Activated CD4-positive, alpha-beta memory T cell treated with anti-CD3 and anti-CD28 coated beads, Interleukin-2, amount 10 ng/mL, durations not matched to agents 7 days and 5 days (primary cell): ENCODE measurements at regions not wholly inside any gene's neighbourhood (a gene's known extent, or its start where the extent isn't known, plus 50 kb on each side); places are given as distances from the start of the nearest gene placed in this dataset.

Source experiments
- CTCF ChIA-PET: fragments of 350-600 bp; sonication (Branson Sonifier 250); formaldehyde crosslinking; loops from one replicate; lab custom pipeline; 2021; ENCODE audit warnings: antibody characterized with exemption, inconsistent platforms; lab: Charles Lee
- POLR2A ChIA-PET: fragments of 350-600 bp; sonication (Branson Sonifier 250); formaldehyde crosslinking; loops from one replicate; lab custom pipeline; 2021; ENCODE audit warnings: antibody characterized with exemption; lab: Charles Lee
- DNase-seq: peaks from one replicate; pipeline ENCODE4 v3.0.0-alpha.2; 2020
- H3K27ac Mint-ChIP-seq: one replicate; pipeline ENCODE4 v1.8.0; 2021; ENCODE audit warnings: mild to moderate bottlenecking, mixed read lengths
- H3K27me3 Mint-ChIP-seq: one replicate; pipeline ENCODE4 v1.8.0; 2021; ENCODE audit warnings: mixed read lengths
- H3K36me3 Mint-ChIP-seq: one replicate; pipeline ENCODE4 v1.8.0; 2021; ENCODE audit warnings: low read depth, mixed read lengths
- H3K4me1 Mint-ChIP-seq: one replicate; pipeline ENCODE4 v1.8.0; 2021; ENCODE audit warnings: mixed read lengths
- H3K4me3 Mint-ChIP-seq: one replicate; pipeline ENCODE4 v1.8.0; 2021; ENCODE audit warnings: mild to moderate bottlenecking, mixed read lengths
- H3K9me3 Mint-ChIP-seq: one replicate; pipeline ENCODE4 v1.8.0; 2021; ENCODE audit warnings: mixed read lengths

DNA sequence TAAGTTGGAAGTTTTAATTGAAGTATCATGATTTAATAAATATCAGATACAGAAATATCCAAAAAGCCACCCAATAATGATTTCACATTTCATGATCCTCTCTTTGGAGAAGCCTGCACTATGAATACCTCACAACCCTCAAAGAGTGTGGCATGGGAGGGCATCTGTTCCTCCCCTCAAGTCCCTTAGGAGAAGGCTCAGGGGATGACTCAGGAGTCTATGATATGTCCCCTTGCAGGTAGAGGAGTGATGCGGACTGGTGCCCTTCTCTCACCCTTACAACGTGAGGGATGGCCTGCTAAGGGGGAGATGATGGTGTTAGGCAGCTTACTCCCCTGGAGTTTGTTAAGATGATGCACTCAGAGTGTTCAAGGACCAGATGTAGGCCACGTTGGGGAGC lies 303.3 kb upstream of the DUSP10 start:
- no peak for DNase-seq
- Mint-ChIP-seq H3K36me3 (no peaks in the 10 kb centered on the region), H3K27me3 (no peaks in the 10 kb centered on the region), H3K9me3 (no peaks in the 10 kb centered on the region), H3K4me1 (peaks cover 4% of the 10 kb centered on the region), H3K4me3 (no peak overlapping the region), H3K27ac (no peak overlapping the region)
- ChIA-PET CTCF (no interaction called here), POLR2A (no interaction called here)

- H3K9me3 Mint-ChIP-seq = no peaks in the 10 kb centered on the region
- H3K4me1 Mint-ChIP-seq = peaks cover 4% of the 10 kb centered on the region
- no peaks in the 10 kb centered on the region for H3K27me3 Mint-ChIP-seq
- no peak overlapping the region for H3K27ac Mint-ChIP-seq
- DNase-seq = no peak
- H3K4me3 Mint-ChIP-seq = no peak overlapping the region
- no peaks in the 10 kb centered on the region for H3K36me3 Mint-ChIP-seq
- POLR2A ChIA-PET = no interaction called here
- CTCF ChIA-PET = no interaction called here
Observed at GRCh38 chr1:222043444-222044292, 301.8 kb upstream of the DUSP10 start.

GRCh38 chr1:222042120-222042519 lies 300.2 kb upstream of the DUSP10 start:
- Mint-ChIP-seq H3K36me3 (no peaks in the 10 kb centered on the region), H3K27ac (no peak overlapping the region), H3K9me3 (no peaks in the 10 kb centered on the region), H3K27me3 (no peaks in the 10 kb centered on the region), H3K4me1 (no peaks in the 10 kb centered on the region), H3K4me3 (no peak overlapping the region)
- POLR2A ChIA-PET = no interaction called here
- CTCF ChIA-PET = no interaction called here
- no peak for DNase-seq

GRCh38 chr1:222040955-222041354 lies 299.1 kb upstream of the DUSP10 start:
- no peak for DNase-seq
- H3K4me1 Mint-ChIP-seq = no peaks in the 10 kb centered on the region
- POLR2A ChIA-PET = no interaction called here
- no peak overlapping the region for H3K27ac Mint-ChIP-seq
- H3K4me3 Mint-ChIP-seq = no peak overlapping the region
- peaks cover 3% of the 10 kb centered on the region for H3K27me3 Mint-ChIP-seq
- CTCF ChIA-PET = no interaction called here
- no peaks in the 10 kb centered on the region for H3K36me3 Mint-ChIP-seq
- no peaks in the 10 kb centered on the region for H3K9me3 Mint-ChIP-seq

GRCh38 chr1:222040121-222040805 lies 298.4 kb upstream of the DUSP10 start:
- Mint-ChIP-seq H3K27ac (no peak overlapping the region), H3K9me3 (no peaks in the 10 kb centered on the region), H3K36me3 (no peaks in the 10 kb centered on the region), H3K4me1 (no peaks in the 10 kb centered on the region), H3K4me3 (no peak overlapping the region), H3K27me3 (peaks cover 3% of the 10 kb centered on the region)
- ChIA-PET CTCF (no interaction called here), POLR2A (no interaction called here)
- no peak for DNase-seq

- Mint-ChIP-seq H3K36me3 (no peaks in the 10 kb centered on the region), H3K27me3 (peaks cover 3% of the 10 kb centered on the region), H3K27ac (no peak overlapping the region), H3K4me3 (no peak overlapping the region), H3K4me1 (no peaks in the 10 kb centered on the region), H3K9me3 (no peaks in the 10 kb centered on the region)
- ChIA-PET CTCF (no interaction called here), POLR2A (no interaction called here)
- no peak for DNase-seq
Observed at GRCh38 chr1:222038971-222039370, 297.1 kb upstream of the DUSP10 start.

GRCh38 chr1:222037720-222038119 lies 295.8 kb upstream of the DUSP10 start:
- Mint-ChIP-seq H3K4me1 (no peaks in the 10 kb centered on the region), H3K4me3 (no peak overlapping the region)

DNA sequence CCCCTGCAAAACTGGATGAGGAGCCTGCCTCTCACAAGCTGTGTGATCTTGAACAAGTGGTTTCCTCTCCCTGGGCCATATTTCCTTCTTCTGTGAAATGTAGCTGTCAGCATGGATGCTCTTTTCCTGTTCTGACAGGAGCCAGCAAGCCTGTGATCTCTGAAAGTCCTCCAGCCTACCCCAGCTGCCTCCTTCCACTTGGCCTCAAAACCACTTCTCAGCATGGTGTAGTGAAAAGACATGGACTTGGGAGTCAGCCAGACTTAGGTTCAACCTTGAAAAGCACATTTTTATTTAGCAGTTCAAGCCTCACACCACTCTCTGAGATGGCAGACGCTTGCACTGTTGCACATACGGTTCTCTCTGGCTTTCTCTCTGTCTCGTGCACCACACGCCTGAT lies 292.9 kb upstream of the DUSP10 start:
- H3K4me3 Mint-ChIP-seq = no peak overlapping the region
- POLR2A ChIA-PET = no interaction called here
- no peak overlapping the region for H3K27ac Mint-ChIP-seq
- peaks cover 3% of the 10 kb centered on the region for H3K27me3 Mint-ChIP-seq
- CTCF ChIA-PET = no interaction called here
- DNase-seq = no peak
- H3K4me1 Mint-ChIP-seq = no peaks in the 10 kb centered on the region
- H3K36me3 Mint-ChIP-seq = no peaks in the 10 kb centered on the region
- H3K9me3 Mint-ChIP-seq = no peaks in the 10 kb centered on the region

More at GRCh38 chr1:222037720-222038119, 295.8 kb upstream of the DUSP10 start:
- DNase-seq = no peak
- Mint-ChIP-seq H3K9me3 (no peaks in the 10 kb centered on the region), H3K36me3 (no peaks in the 10 kb centered on the region), H3K27ac (no peak overlapping the region), H3K27me3 (peaks cover 3% of the 10 kb centered on the region)
- ChIA-PET POLR2A (no interaction called here), CTCF (no interaction called here)

DNA sequence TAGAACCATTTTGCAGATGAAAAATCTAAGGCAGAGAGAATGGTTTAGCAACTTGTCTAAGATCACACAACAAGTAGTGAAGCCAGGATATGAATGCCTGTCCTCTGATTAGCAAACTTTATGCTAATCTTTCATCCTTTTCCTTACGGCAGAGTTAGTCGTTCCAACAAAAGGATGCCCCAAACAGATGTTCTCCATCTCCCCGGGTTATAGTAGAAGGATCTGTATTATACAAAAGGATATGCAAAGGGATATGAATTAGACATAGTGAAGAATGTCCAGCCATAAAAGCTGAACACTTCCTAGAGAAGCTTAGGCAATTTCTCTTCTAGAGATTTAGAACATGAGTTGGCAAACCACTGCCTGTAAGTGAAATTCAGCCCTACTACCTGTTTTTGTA lies 291.6 kb upstream of the DUSP10 start:
- no peak for DNase-seq
- H3K9me3 Mint-ChIP-seq = no peaks in the 10 kb centered on the region
- ChIA-PET POLR2A (no interaction called here), CTCF (no interaction called here)
- H3K27me3 Mint-ChIP-seq = peaks cover 3% of the 10 kb centered on the region
- no peaks in the 10 kb centered on the region for H3K4me1 Mint-ChIP-seq
- no peak overlapping the region for H3K4me3 Mint-ChIP-seq
- no peak overlapping the region for H3K27ac Mint-ChIP-seq
- H3K36me3 Mint-ChIP-seq = no peaks in the 10 kb centered on the region

GRCh38 chr1:222031318-222031717 lies 289.4 kb upstream of the DUSP10 start:
- H3K27me3 Mint-ChIP-seq = peaks cover under 1% of the 10 kb centered on the region
- H3K36me3 Mint-ChIP-seq = no peaks in the 10 kb centered on the region
- no peaks in the 10 kb centered on the region for H3K9me3 Mint-ChIP-seq
- H3K4me1 Mint-ChIP-seq = no peaks in the 10 kb centered on the region
- CTCF ChIA-PET = no interaction called here
- POLR2A ChIA-PET = no interaction called here
- no peak overlapping the region for H3K27ac Mint-ChIP-seq
- no peak overlapping the region for H3K4me3 Mint-ChIP-seq
- DNase-seq = no peak

DNA sequence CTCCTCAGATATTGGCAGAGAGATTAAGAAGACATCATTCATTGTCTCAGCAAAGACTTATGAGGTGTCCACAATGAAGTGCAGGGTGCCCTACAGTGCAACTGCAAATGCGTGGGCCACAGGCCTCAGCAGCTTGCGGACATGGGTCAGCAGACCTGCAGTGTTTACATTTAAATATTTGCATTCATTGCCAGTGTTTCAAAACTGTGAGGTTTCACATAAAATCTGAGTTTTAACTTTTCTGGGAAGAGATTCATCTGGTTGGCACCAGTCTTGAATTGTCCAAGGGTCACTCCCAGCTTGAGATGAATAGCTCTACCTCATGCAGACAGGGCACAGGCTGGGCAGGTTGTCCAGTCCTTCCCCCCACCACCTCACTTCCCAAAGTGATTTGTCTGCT lies 286.8 kb upstream of the DUSP10 start:
- no peaks in the 10 kb centered on the region for H3K9me3 Mint-ChIP-seq
- no peak overlapping the region for H3K4me3 Mint-ChIP-seq
- no peak for DNase-seq
- H3K4me1 Mint-ChIP-seq = no peaks in the 10 kb centered on the region
- CTCF ChIA-PET = no interaction called here
- POLR2A ChIA-PET = no interaction called here
- H3K36me3 Mint-ChIP-seq = no peaks in the 10 kb centered on the region
- peaks cover 5% of the 10 kb centered on the region for H3K27me3 Mint-ChIP-seq
- no peak overlapping the region for H3K27ac Mint-ChIP-seq

GRCh38 chr1:222028116-222028515 lies 286.2 kb upstream of the DUSP10 start:
- H3K4me1 Mint-ChIP-seq = no peaks in the 10 kb centered on the region
- H3K27me3 Mint-ChIP-seq = peaks cover 5% of the 10 kb centered on the region
- no peaks in the 10 kb centered on the region for H3K9me3 Mint-ChIP-seq
- no peak overlapping the region for H3K27ac Mint-ChIP-seq
- POLR2A ChIA-PET = no interaction called here
- H3K36me3 Mint-ChIP-seq = no peaks in the 10 kb centered on the region
- CTCF ChIA-PET = no interaction called here
- no peak for DNase-seq
- H3K4me3 Mint-ChIP-seq = no peak overlapping the region

- H3K36me3 Mint-ChIP-seq = no peaks in the 10 kb centered on the region
- POLR2A ChIA-PET = no interaction called here
- H3K9me3 Mint-ChIP-seq = no peaks in the 10 kb centered on the region
- H3K27ac Mint-ChIP-seq = no peak overlapping the region
- CTCF ChIA-PET = no interaction called here
- H3K4me3 Mint-ChIP-seq = no peak overlapping the region
- H3K27me3 Mint-ChIP-seq = peaks cover 5% of the 10 kb centered on the region
- no peak for DNase-seq
- H3K4me1 Mint-ChIP-seq = no peaks in the 10 kb centered on the region
Observed at GRCh38 chr1:222026280-222026679, 284.4 kb upstream of the DUSP10 start.

GRCh38 chr1:222023025-222023424 lies 281.1 kb upstream of the DUSP10 start:
- ChIA-PET CTCF (interaction anchor here (0.7 kb wide), 1 partner anchor 387 kb away, joined by 3 read pairs; no protein-coding TSS in a partner anchor), POLR2A (no interaction called here)
- H3K9me3 Mint-ChIP-seq = no peaks in the 10 kb centered on the region
- H3K4me1 Mint-ChIP-seq = no peaks in the 10 kb centered on the region
- H3K36me3 Mint-ChIP-seq = no peaks in the 10 kb centered on the region
- DNase-seq = no peak
- H3K4me3 Mint-ChIP-seq = no peak overlapping the region
- H3K27ac Mint-ChIP-seq = no peak overlapping the region
- H3K27me3 Mint-ChIP-seq = peaks cover 5% of the 10 kb centered on the region
